Erythroblast (primary cell): ENCODE measurements at regions not wholly inside any gene's neighbourhood (a gene's known extent, or its start where the extent isn't known, plus 50 kb on each side); places are given as distances from the start of the nearest gene placed in this dataset.

Experiments used
- DNase-seq, 2 experiments: peaks; one replicate each; lab custom pipeline; 2025; lab: John Stamatoyannopoulos, UW
- GATA1 ChIP-seq: IDR thresholded peaks from 2 replicates; pipeline ENCODE4 v1.6.1; 2011; ENCODE audit warnings: low read depth, mild to moderate bottlenecking, control low read depth, low read length, moderate library complexity
- POLR2A ChIP-seq: IDR thresholded peaks from 2 replicates; pipeline ENCODE4 v1.6.1; 2011; ENCODE audit warnings: mild to moderate bottlenecking, low read length

- no peak for DNase-seq
- TF ChIP-seq POLR2A (no peak), GATA1 (no peak)
These were observed 51.0 kb upstream of the TNC start for GRCh38 chr9:115169003-115169402.

DNA sequence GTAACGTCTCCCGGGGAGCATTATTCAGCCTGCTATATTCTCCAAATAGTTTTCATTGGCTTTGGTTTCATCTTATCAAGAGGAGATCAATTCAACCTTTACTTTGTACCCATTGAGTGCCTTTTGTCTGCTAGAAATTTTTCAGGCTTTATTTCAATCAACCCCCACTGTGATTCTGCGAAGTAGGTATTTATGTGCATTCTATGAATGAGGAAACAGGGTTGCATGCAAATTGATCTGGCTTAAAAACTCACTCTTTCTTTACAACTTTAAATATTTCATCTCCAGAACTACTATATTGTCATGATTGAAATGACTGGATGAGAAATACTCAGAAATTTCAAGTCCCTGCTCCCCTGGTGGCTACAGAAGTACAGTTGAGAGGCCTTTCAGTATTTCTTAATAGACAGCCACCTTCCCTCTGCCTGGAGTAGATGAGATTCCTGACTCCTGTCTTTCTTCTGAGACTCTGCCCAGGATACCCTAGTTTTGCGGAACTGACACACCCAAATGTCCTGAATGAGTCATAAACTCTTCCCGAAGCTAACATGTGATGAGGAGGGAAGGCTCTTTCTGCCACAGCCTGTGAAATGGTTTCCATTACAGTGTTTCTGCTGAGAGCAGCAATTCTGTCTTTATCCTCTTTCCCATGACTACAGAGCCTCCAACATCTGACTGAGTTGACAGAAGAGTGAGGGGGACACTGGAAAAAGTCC lies 52.6 kb upstream of the TNC start:
- no peak for DNase-seq
- TF ChIP-seq POLR2A (no peak), GATA1 (no peak)

GRCh38 chr9:115171921-115172388 lies 54.0 kb upstream of the TNC start:
- no peak for DNase-seq
- TF ChIP-seq GATA1 (no peak), POLR2A (no peak)

DNA sequence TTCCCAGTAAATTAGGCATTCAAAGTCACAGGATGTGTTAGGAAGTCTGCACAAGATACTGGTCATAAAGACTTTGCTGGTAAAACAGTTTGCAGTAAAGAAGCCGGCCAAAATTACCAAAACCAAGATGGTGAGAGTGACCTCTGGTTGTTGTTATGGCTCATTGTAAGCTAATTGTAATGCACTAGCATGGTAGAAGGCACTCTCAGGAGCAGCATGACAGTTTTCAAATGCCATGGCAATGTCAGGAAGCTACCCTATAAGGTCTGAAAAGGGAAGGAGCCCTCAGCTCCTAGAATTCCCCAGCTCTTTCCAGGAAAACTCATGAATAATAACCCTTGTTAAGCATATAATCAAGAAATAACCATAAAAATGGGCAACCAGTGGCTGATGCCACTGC lies 64.3 kb upstream of the TNC start:
- TF ChIP-seq GATA1 (no peak), POLR2A (no peak)
- DNase-seq, result no peak

DNA sequence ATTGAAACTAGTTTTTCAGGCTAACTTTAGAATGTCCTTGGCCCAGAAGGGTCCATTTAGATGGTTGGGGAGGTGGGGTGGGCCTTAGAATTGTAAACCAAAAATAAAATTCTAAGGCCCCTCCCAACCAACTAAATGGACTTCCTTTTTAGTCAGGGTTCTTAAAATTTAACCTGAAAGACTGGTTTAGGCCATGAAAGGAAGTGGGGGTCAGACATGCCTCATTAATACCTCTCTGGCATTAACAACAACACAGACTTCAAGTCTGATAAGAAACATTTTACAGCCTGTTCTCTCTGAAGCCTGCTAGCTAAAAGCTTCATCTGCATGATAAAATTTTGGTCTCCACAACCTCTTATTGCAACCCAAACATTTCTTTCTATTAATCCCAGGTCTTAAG lies 65.5 kb upstream of the TNC start:
- no peak for TF ChIP-seq POLR2A
- no peak for TF ChIP-seq GATA1
- DNase-seq, result no peak

- DNase-seq, result no peak
- no peak for TF ChIP-seq POLR2A
- no peak for TF ChIP-seq GATA1
These were observed 71.7 kb upstream of the TNC start for GRCh38 chr9:115189686-115190085.

- TF ChIP-seq GATA1 (no peak), POLR2A (no peak)
- DNase-seq, result no peak
These were observed 73.7 kb upstream of the TNC start for GRCh38 chr9:115191667-115192066.

GRCh38 chr9:115192280-115192679 lies 74.3 kb upstream of the TNC start:
- no peak for TF ChIP-seq POLR2A
- no peak for TF ChIP-seq GATA1
- DNase-seq, result no peak

DNA sequence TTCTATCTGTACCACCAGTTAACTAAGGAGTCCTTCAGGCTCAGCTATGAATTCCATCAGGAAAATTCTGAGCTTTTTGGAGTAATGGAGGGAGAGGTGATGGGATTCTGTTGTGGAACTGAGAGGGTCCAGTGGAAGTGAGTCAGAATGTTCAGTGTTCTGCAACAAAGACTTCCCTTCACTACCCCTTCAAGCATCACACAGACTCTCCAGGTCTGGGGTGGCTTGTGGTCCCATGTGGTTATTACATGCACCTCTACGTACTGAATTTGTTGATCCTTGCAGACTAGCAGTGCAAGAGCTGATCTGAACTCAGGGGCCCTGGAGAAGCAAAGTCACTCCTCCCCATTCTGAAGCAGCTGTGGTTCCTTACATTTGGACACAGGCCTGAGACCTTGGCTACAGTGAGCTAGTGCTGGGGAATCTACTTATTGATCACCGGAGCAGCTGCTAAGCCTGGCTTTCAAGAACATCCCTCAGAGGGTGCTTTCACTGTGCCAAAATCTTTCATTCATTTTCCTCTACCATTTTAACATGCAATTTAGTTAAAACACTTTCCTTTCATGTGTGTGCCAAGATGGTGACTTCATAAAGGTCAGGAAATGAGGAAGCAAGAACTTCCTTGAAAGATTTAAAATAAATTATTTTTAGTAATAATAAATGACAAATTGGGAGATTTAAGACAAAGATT lies 75.0 kb upstream of the TNC start:
- DNase-seq, result no peak
- TF ChIP-seq GATA1 (no peak), POLR2A (no peak)

- DNase-seq, result no peak
- TF ChIP-seq POLR2A (no peak), GATA1 (no peak)
These were observed 75.8 kb upstream of the TNC start for GRCh38 chr9:115193777-115194176.

DNA sequence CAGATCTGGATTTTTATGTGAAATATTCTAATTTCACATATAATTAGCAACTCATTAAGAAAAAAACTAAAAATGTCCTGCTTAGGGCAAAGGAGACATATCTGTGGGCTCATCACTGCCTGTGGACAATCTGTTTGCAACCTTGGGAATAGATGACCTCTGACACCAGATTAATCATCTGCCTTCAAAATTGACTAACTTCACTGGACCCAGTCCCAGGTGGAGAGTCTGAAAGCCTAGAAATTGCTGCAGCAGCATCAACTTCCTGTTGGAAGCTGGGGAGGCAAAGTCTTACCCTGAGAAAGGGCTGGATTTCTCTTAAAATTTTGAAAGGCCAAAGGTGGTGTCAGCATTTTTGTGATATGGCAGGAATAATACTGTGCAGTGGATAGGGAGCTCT lies 76.3 kb upstream of the TNC start:
- no peak for DNase-seq
- TF ChIP-seq GATA1, result no peak
- TF ChIP-seq POLR2A, result no peak

DNA sequence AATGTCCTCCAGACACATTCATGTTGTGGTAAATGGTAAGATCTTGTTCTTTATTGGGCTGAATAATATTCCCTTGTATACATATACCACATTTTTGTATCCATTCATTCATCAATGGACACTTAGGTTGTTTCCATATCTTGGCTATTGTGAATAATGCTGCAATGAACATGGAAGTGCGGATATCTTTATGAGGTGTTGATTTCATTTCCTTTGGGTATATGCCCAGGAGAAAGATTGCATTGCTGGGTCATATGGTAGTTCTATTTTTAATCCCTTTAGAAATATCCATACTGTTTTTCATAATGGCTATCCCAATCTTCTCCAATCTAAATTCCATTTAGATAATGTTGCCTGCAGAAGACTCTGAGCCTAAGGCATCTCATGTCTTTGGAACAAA lies 78.0 kb upstream of the TNC start:
- TF ChIP-seq GATA1, result no peak
- TF ChIP-seq POLR2A, result no peak
- DNase-seq, result no peak

- TF ChIP-seq GATA1 (no peak), POLR2A (no peak)
These were observed 79.0 kb upstream of the TNC start for GRCh38 chr9:115196919-115197318.

GRCh38 chr9:115198001-115198400 lies 80.0 kb upstream of the TNC start:
- no peak for DNase-seq
- TF ChIP-seq GATA1 (no peak), POLR2A (no peak)

More at GRCh38 chr9:115196919-115197318, 79.0 kb upstream of the TNC start:
- DNase-seq, result no peak

DNA sequence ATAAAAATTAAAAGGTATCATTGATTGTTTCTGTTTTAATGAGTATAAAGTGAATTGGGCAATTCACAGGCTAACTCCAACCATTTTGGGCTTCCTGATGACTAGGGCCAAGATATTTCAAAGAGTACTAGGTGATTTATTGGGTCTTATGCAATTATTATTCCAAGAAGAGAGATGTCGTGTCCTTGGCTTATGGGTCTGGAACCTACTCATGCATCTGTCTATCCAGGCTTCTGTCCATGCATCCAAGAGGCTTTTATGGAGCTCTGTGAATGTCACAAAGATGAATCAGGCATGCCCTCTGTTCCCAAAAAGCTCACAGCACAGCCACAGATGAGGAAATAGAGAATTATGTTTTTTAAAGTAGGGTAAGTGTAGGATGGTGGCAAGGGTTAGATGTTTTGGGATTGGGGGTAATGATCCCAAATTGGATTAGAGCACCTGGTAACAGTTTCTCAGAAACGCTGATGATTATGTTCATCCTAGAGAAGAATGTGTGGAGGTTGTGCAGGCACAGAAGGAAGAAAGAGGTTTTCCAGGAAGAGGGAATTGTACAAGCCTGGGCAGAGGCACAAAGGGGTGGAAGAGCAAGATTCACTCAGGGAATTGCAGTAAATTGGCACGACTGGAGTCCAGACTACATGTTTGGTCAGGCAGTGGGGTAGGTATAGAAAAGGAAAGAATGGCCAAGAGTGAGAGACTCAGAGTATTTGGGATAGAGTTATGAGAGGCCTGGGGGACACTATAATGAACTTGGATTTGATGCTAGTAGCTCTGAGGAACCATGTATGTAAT lies 83.0 kb upstream of the TNC start:
- DNase-seq, result no peak
- TF ChIP-seq GATA1, result no peak
- no peak for TF ChIP-seq POLR2A
